Peyer's patch (tissue), 4 donors: ENCODE measurements at regions not wholly inside any gene's neighbourhood (a gene's known extent, or its start where the extent isn't known, plus 50 kb on each side); places are given as distances from the start of the nearest gene placed in this dataset.

Experiments
- DNase-seq, 3 donors: peaks; one replicate each; pipeline ENCODE4 v3.0.0-alpha.2; 2017 to 2019
- H3K27ac ChIP-seq, 4 donors: fragments of 200-600 bp; sonication (generic); one replicate each; pipeline ENCODE4 v1.5.1; 2016 to 2019
- H3K27me3 ChIP-seq, 2 donors: fragments of 200-600 bp; sonication (generic); one replicate each; pipeline ENCODE4 v1.5.1; 2019
- H3K36me3 ChIP-seq, 3 donors: fragments of 200-600 bp; sonication (generic); one replicate each; pipeline ENCODE4 v1.5.1; 2016 to 2019
- H3K4me1 ChIP-seq, 4 donors: fragments of 200-600 bp; sonication (generic); one replicate each; pipeline ENCODE4 v1.5.1; 2016 to 2019
- H3K4me3 ChIP-seq, 4 donors: fragments of 200-600 bp; sonication (generic); 1 replicate in 3 of 4; 2 replicates in 1 of 4; pipeline ENCODE4 v1.5.1; 2016 to 2019; ENCODE audit warnings: mild to moderate bottlenecking in 1 of 4
- H3K9me3 ChIP-seq, 4 donors: fragments of 200-600 bp; sonication (generic); one replicate each; pipeline ENCODE4 v1.5.1; 2016 to 2019; ENCODE audit warnings: mild to moderate bottlenecking in 1 of 4
- POLR2A ChIP-seq, 2 donors: fragments of 450-650 bp; IDR thresholded peaks; one replicate each; pipeline ENCODE4 v1.5.1; 2017; ENCODE audit warnings: antibody characterized with exemption in 2 of 2, mild to moderate bottlenecking in 2 of 2, moderate library complexity in 2 of 2
- TF ChIP-seq, protein P1 (sequence below), 6 experiments: fragments of 450-650 bp in 4 of 6; fragments of 200-600 bp in 2 of 6; sonication (generic) in 1 of 6; IDR thresholded peaks; one replicate each; pipeline ENCODE4 v1.5.1; 2017 to 2019; ENCODE audit warnings: antibody characterized with exemption in 6 of 6, mild to moderate bottlenecking in 3 of 6, moderate library complexity in 1 of 6

- Histone ChIP-seq H3K9me3 (no peaks in the 10 kb centered on the region), H3K27ac (no peak overlapping the region), H3K36me3 (no peaks in the 10 kb centered on the region), H3K4me1 (no peaks in the 10 kb centered on the region), H3K27me3 (no peaks in the 10 kb centered on the region), H3K4me3 (no peak overlapping the region)
- TF ChIP-seq POLR2A (IDR thresholded peaks at IDR 0.05): no peak
- TF ChIP-seq, protein P1, sequence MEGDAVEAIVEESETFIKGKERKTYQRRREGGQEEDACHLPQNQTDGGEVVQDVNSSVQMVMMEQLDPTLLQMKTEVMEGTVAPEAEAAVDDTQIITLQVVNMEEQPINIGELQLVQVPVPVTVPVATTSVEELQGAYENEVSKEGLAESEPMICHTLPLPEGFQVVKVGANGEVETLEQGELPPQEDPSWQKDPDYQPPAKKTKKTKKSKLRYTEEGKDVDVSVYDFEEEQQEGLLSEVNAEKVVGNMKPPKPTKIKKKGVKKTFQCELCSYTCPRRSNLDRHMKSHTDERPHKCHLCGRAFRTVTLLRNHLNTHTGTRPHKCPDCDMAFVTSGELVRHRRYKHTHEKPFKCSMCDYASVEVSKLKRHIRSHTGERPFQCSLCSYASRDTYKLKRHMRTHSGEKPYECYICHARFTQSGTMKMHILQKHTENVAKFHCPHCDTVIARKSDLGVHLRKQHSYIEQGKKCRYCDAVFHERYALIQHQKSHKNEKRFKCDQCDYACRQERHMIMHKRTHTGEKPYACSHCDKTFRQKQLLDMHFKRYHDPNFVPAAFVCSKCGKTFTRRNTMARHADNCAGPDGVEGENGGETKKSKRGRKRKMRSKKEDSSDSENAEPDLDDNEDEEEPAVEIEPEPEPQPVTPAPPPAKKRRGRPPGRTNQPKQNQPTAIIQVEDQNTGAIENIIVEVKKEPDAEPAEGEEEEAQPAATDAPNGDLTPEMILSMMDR (IDR thresholded peaks at IDR 0.05): no peak
- no peak for DNase-seq
These were observed 174.7 kb downstream of the HHIPL2 start for GRCh38 chr1:222373216-222373615.

GRCh38 chr1:222372221-222372620 is 175.7 kb downstream of the HHIPL2 start:
- no peaks in the 10 kb centered on the region for H3K27me3 ChIP-seq
- no peaks in the 10 kb centered on the region for H3K4me1 ChIP-seq
- H3K27ac ChIP-seq: no peak overlapping the region
- DNase-seq: no peak
- no peaks in the 10 kb centered on the region for H3K36me3 ChIP-seq
- H3K9me3 ChIP-seq: no peaks in the 10 kb centered on the region
- TF ChIP-seq, protein P1 (IDR thresholded peaks at IDR 0.05): no peak
- no peak for TF ChIP-seq POLR2A (IDR thresholded peaks at IDR 0.05)
- H3K4me3 ChIP-seq: no peak overlapping the region

- no peak for DNase-seq
- Histone ChIP-seq H3K4me1 (no peaks in the 10 kb centered on the region), H3K4me3 (no peak overlapping the region), H3K36me3 (no peaks in the 10 kb centered on the region), H3K9me3 (no peaks in the 10 kb centered on the region), H3K27ac (no peak overlapping the region), H3K27me3 (no peaks in the 10 kb centered on the region)
- TF ChIP-seq POLR2A (IDR thresholded peaks at IDR 0.05): no peak
- TF ChIP-seq, protein P1 (IDR thresholded peaks at IDR 0.05): no peak
These were observed 176.8 kb downstream of the HHIPL2 start for GRCh38 chr1:222370913-222371675.

- H3K9me3 ChIP-seq: no peaks in the 10 kb centered on the region
- no peaks in the 10 kb centered on the region for H3K36me3 ChIP-seq
- no peak for DNase-seq
- no peak for TF ChIP-seq POLR2A (IDR thresholded peaks at IDR 0.05)
- TF ChIP-seq, protein P1 (IDR thresholded peaks at IDR 0.05): no peak
- H3K27me3 ChIP-seq: no peaks in the 10 kb centered on the region
- H3K4me3 ChIP-seq: no peak overlapping the region
- no peak overlapping the region for H3K27ac ChIP-seq
- H3K4me1 ChIP-seq: no peaks in the 10 kb centered on the region
These were observed 177.6 kb downstream of the HHIPL2 start for GRCh38 chr1:222370081-222370912.

DNA sequence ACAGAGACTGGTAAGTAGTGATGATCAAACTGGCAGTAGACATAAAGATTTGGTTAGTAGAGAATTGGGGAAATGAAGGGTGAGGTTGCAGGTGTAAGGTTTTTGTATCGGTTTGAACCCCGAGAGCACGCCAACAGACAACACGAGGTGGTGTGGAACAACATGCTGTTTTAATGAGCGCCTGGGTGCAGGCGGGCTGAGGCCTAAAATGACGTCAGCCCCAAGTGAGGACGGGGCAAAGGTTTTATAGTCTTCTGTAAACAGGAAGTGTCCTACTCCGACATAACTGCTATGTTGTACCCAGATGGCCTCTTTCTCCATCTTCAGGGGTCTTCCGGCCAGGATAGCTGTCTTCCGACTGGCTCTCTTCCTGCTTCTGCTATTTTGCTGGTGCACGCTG is 178.8 kb downstream of the HHIPL2 start:
- Histone ChIP-seq H3K9me3 (no peaks in the 10 kb centered on the region), H3K36me3 (no peaks in the 10 kb centered on the region), H3K4me1 (no peaks in the 10 kb centered on the region), H3K27ac (no peak overlapping the region), H3K27me3 (no peaks in the 10 kb centered on the region), H3K4me3 (no peak overlapping the region)
- DNase-seq: no peak
- TF ChIP-seq, protein P1 (IDR thresholded peaks at IDR 0.05): no peak
- no peak for TF ChIP-seq POLR2A (IDR thresholded peaks at IDR 0.05)
